ENCODE measurements at regions not wholly inside any gene's neighbourhood (a gene's known extent, or its start where the extent isn't known, plus 50 kb on each side); places are given as distances from the start of the nearest gene placed in this dataset.

DNA sequence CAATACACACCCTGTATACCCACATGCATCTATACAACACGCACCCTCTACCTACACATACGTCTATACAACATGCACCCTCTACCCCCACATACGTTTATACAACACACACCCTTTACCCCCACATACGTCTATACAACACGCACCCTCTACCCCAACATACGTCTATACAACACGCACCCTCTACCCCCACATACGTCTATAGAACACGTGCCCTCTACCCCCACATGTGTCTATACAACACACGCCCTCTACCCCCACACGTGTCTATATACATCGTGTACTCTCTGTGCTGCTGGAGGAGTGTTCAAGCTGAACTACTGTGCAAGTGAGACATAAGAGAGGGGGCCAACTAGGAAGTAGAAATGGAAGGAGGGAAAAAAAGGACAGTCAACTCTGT is 621.7 kb upstream of the HS6ST1 start:
- TF ChIP-seq POLR2A (IDR thresholded peaks at IDR 0.05) (no peak), CTCF (IDR thresholded peaks at IDR 0.05) (no peak)

All from Peyer's patch (tissue), 4 donors.